ENCODE measurements at regions not wholly inside any gene's neighbourhood (a gene's known extent, or its start where the extent isn't known, plus 50 kb on each side); places are given as distances from the start of the nearest gene placed in this dataset.

GRCh38 chr2:105618351-105618659 is 126.4 kb upstream of the NCK2 start:
- no peak for TF ChIP-seq CTCF (IDR thresholded peaks at IDR 0.05; ENCODE audit: low read depth, low read length, missing input control)
- TF ChIP-seq YY1 (IDR thresholded peaks at IDR 0.05) = no peak
- TF ChIP-seq NR2F2 (IDR thresholded peaks at IDR 0.05) = no peak
- TF ChIP-seq ZBTB33 (IDR thresholded peaks at IDR 0.05) = no peak
- no peak for TF ChIP-seq JUND (IDR thresholded peaks at IDR 0.05)
- TF ChIP-seq TAF1 (conservative IDR thresholded peaks at IDR 0.05) = no peak
- no peak for TF ChIP-seq HNF4G (IDR thresholded peaks at IDR 0.05)
- no peak for TF ChIP-seq REST (IDR thresholded peaks at IDR 0.05)
- TF ChIP-seq MAX (IDR thresholded peaks at IDR 0.05) = no peak
- no peak for TF ChIP-seq FOXA1 (IDR thresholded peaks at IDR 0.05)
- TF ChIP-seq RAD21 (IDR thresholded peaks at IDR 0.05) = no peak
- 83% methylated on average over 4 of the region's 4 CpGs for WGBS
- peaks cover 0 to 10% (median 5%) of the 10 kb centered on the region in 4 donors for H3K27me3 ChIP-seq (ENCODE audit: control insufficient read depth in 4 of 4, insufficient read depth in 4 of 4, low read length in 3 of 4)

GRCh38 chr2:105617631-105618350 is 126.9 kb upstream of the NCK2 start:
- H3K9me3 ChIP-seq (ENCODE audit: control insufficient read depth in 4 of 4, low read length in 3 of 4) = no peaks in the 10 kb centered on the region
- H3K27ac ChIP-seq (ENCODE audit: low read depth in 1 of 2, low read length in 2 of 2) = no peak overlapping the region
- peaks cover 0 to 10% (median 5%) of the 10 kb centered on the region in 4 donors for H3K27me3 ChIP-seq (ENCODE audit: control insufficient read depth in 4 of 4, insufficient read depth in 4 of 4, low read length in 3 of 4)
- no peaks in the 10 kb centered on the region for H3K36me3 ChIP-seq (ENCODE audit: control insufficient read depth in 4 of 4, insufficient read depth in 3 of 4, low read depth in 1 of 4, low read length in 3 of 4)
- H3K4me3 ChIP-seq (ENCODE audit: low read depth in 1 of 3, low read length in 3 of 3) = no peak overlapping the region
- no peaks in the 10 kb centered on the region for H3K4me1 ChIP-seq (ENCODE audit: control insufficient read depth in 4 of 4, insufficient read depth in 4 of 4, low read length in 3 of 4)
- DNase-seq (ENCODE audit: low spot score) = no peak
- WGBS = 79% methylated on average over 12 of the region's 12 CpGs
- no peak overlapping the region for H3K9ac ChIP-seq (ENCODE audit: low read depth in 1 of 2, low read length in 2 of 2)
- no peak for TF ChIP-seq MAX (IDR thresholded peaks at IDR 0.05)
- no peak for TF ChIP-seq NR2F2 (IDR thresholded peaks at IDR 0.05)
- TF ChIP-seq JUND (IDR thresholded peaks at IDR 0.05) = no peak
- TF ChIP-seq CTCF (IDR thresholded peaks at IDR 0.05; ENCODE audit: low read depth, low read length, missing input control) = no peak
- TF ChIP-seq HNF4G (IDR thresholded peaks at IDR 0.05) = no peak
- no peak for TF ChIP-seq ZBTB33 (IDR thresholded peaks at IDR 0.05)
- no peak for TF ChIP-seq RXRA (IDR thresholded peaks at IDR 0.05)
- no peak for TF ChIP-seq FOXA1 (IDR thresholded peaks at IDR 0.05)
- no peak for TF ChIP-seq HNF4A (conservative IDR thresholded peaks at IDR 0.05)
- TF ChIP-seq EGR1 (IDR thresholded peaks at IDR 0.05; ENCODE audit: low read depth in 2 of 2) = no peak
- no peak for TF ChIP-seq GABPA (IDR thresholded peaks at IDR 0.05 in 1 of 2, conservative IDR thresholded peaks at IDR 0.05 in 1 of 2)

More at GRCh38 chr2:105618351-105618659, 126.4 kb upstream of the NCK2 start:
- H3K4me3 ChIP-seq (ENCODE audit: low read depth in 1 of 3, low read length in 3 of 3) = no peak overlapping the region
- H3K9me3 ChIP-seq (ENCODE audit: control insufficient read depth in 4 of 4, low read length in 3 of 4) = no peaks in the 10 kb centered on the region
- H3K4me1 ChIP-seq (ENCODE audit: control insufficient read depth in 4 of 4, insufficient read depth in 4 of 4, low read length in 3 of 4) = no peaks in the 10 kb centered on the region
- no peaks in the 10 kb centered on the region for H3K36me3 ChIP-seq (ENCODE audit: control insufficient read depth in 4 of 4, insufficient read depth in 3 of 4, low read depth in 1 of 4, low read length in 3 of 4)
- H3K9ac ChIP-seq (ENCODE audit: low read depth in 1 of 2, low read length in 2 of 2) = no peak overlapping the region
- no peak for DNase-seq (ENCODE audit: low spot score)
- H3K27ac ChIP-seq (ENCODE audit: low read depth in 1 of 2, low read length in 2 of 2) = no peak overlapping the region

Data from liver (tissue), 8 donors.